ENCODE measurements at regions not wholly inside any gene's neighbourhood (a gene's known extent, or its start where the extent isn't known, plus 50 kb on each side); places are given as distances from the start of the nearest gene placed in this dataset.
"Not testable (repeated sequence)": the region's sequence is repeated elsewhere in the genome, so short reads cannot be mapped to it uniquely, and the experiment has no call there.

- intact Hi-C loops (cut with DNase I) = no loop called here
- no peak for DNase-seq (ENCODE audit: low spot score)
Measured at GRCh38 chr9:27792971-27793689, 219.8 kb upstream of the C9orf72 start.

DNA sequence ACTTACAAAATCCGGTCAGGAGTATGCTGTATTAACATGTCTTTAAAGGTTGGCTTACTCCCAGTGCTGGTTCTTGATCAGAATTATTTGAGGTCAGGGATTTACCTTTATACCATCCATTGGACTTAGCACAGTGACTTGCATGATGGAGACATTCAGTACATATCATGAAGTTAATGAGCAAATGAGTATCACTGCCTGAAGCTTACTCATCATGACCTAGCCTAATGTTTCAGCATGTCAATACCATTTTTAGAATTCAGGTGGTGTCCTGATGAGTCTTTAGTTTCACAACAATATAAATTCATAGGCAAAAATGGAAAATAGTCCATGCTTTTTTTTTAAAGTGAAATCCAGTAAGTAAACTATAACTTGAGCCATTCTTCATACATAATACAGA, 226.0 kb upstream of the C9orf72 start:
- DNase-seq (ENCODE audit: low spot score) = no peak
- intact Hi-C loops (cut with DNase I) = no loop called here

- intact Hi-C loops (cut with DNase I) = no loop called here
- DNase-seq (ENCODE audit: low spot score) = no peak
Measured at GRCh38 chr9:27800159-27800558, 226.9 kb upstream of the C9orf72 start.

- intact Hi-C loops (cut with DNase I) = no loop called here
- no peak for DNase-seq (ENCODE audit: low spot score)
Measured at GRCh38 chr9:27800692-27801370, 227.6 kb upstream of the C9orf72 start.

GRCh38 chr9:27801545-27801944, 228.3 kb upstream of the C9orf72 start:
- intact Hi-C loops (cut with DNase I) = no loop called here
- DNase-seq (ENCODE audit: low spot score) = no peak

DNA sequence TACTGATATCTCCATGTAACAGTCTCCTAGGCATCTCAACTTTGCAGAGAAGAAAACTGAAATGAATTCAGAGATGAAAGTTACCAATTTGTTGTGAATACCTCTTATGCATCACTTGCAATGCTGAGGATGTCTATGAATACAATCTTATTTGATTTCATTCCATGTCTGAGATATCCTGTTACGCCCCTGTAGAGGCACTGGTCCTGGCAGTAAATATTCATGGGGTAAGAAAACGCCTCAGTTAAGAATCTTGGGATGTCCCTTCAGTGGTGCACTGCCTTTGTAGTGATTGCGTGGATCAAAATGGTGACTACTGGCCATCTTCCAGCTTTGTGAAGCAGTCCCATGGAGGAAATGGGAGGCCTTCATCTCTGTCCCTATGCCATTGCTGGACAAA, 229.1 kb upstream of the C9orf72 start:
- no peak for DNase-seq (ENCODE audit: low spot score)
- intact Hi-C loops (cut with DNase I) = no loop called here

- intact Hi-C loops (cut with DNase I) = no loop called here
- DNase-seq (ENCODE audit: low spot score) = no peak
Measured at GRCh38 chr9:27808864-27809263, 235.6 kb upstream of the C9orf72 start.

- DNase-seq (ENCODE audit: low spot score) = no peak
- intact Hi-C loops (cut with DNase I) = no loop called here
Measured at GRCh38 chr9:27817747-27818146, 244.5 kb upstream of the C9orf72 start.

DNA sequence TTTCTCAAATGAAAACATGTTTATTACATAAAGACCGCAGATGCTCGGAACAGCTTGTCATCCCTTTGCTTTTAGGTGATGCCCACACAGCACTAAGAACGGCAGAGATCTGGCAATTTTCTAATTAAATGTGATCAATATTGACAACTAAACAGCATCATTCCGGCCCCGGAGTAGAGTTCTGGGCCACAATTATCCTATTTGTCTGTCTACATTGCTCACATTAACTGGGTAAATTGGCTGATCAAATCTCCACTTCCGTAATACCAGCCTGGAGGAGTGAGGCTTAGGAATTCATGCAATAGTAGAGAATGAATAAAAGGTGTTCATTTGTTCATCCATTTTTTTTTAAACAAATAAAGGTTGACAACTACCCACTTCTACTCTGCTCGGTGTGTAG, 245.1 kb upstream of the C9orf72 start:
- intact Hi-C loops (cut with DNase I) = no loop called here
- no peak for DNase-seq (ENCODE audit: low spot score)

GRCh38 chr9:27828908-27829307, 255.6 kb upstream of the C9orf72 start:
- DNase-seq (ENCODE audit: low spot score) = no peak
- intact Hi-C loops (cut with DNase I) = loop anchor here in 1 of 2 donors (10.0 kb wide), 1 partner anchor 1886 kb away; no protein-coding TSS in a partner anchor

DNA sequence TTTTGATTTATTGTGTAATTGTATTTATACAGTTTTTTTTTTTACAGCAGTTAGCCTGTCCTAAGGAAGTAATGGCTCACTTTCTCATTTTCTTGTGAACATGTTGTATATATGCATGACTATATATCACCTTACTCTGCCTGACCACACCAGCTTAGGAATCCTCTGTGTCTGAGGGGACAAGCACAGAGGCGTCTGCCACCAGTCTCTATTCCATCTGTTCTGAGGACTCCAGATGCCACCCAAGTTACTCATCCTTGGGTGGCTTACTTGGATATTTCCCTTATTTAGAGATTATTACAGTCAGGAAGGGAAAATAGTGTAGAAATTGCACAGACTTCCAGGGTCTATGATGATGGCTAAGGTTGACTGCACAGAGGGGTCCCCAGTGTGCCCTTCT, 256.3 kb upstream of the C9orf72 start:
- no peak for DNase-seq (ENCODE audit: low spot score)
- intact Hi-C loops (cut with DNase I) = loop anchor here in 1 of 2 donors (10.0 kb wide), 1 partner anchor 1885 kb away; no protein-coding TSS in a partner anchor

DNA sequence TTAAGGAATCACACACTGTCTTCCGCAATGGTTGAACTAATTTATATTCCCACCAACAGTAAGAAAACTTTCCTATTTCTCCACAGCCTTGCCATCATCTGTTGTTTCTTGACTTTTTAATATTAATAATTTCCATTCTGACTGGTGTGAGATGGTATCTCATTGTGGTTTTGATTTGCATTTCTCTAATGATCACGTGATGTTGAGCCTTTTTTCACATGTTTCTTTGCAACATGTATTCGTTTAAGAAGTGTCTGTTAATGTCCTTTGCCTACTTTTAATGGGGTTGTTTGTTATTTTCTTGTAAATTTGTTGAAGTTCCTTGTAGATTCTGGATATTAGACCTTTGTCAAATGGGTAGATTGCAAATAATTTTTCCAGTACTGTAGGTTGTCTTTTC, 258.8 kb upstream of the C9orf72 start:
- intact Hi-C loops (cut with DNase I); DNase-seq (ENCODE audit: low spot score): not testable (repeated sequence)

GRCh38 chr9:27835286-27835685, 262.0 kb upstream of the C9orf72 start:
- intact Hi-C loops (cut with DNase I) = loop anchor here in 1 of 2 donors (1.0 kb wide), 1 partner anchor 16 kb away; no protein-coding TSS in a partner anchor
- no peak for DNase-seq (ENCODE audit: low spot score)

DNA sequence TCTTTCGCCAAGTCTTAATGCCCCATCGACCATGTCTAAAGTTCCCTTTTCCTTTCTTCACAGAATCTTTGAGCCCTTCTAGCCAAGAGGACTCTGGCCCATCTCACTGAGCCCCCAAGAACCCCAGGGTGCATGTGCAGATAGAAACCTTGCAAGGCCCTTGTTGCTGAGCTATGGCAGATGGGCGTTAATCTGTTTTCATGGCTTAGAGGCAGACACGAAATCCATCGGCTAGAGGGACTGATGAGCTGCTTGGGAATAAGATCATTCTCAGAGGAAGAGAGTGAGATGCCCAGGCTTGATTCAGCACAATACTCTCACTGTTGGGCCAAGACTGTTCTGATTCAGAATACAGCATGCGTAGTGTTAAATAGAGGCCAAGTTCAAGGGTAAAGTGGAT, 262.5 kb upstream of the C9orf72 start:
- no peak for DNase-seq (ENCODE audit: low spot score)
- intact Hi-C loops (cut with DNase I) = loop anchor here in 1 of 2 donors (1.0 kb wide), 1 partner anchor 16 kb away; no protein-coding TSS in a partner anchor

- intact Hi-C loops (cut with DNase I) = no loop called here
- DNase-seq (ENCODE audit: low spot score) = no peak
Measured at GRCh38 chr9:27836661-27837401, 263.6 kb upstream of the C9orf72 start.

- DNase-seq (ENCODE audit: low spot score) = no peak
- intact Hi-C loops (cut with DNase I) = no loop called here
Measured at GRCh38 chr9:27838876-27839275, 265.6 kb upstream of the C9orf72 start.

DNA sequence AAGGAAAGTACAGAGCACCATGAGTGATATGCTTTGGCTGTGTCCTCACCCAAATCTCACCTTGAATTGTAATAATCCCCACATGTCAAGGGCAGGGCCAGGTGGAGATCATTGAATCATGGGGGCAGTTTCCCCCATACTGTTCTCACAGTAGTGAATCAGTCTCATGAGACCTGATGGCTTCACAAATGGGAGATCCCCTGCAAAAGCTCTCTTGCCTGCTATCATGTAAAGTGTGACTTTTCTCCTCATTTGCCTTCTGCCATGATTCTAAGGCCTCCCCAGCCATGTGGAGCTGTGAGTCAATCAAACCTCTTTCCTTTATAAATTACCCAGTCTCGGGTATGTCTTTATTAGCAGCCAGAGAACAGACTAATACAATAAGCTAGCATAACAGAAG, 266.5 kb upstream of the C9orf72 start:
- DNase-seq (ENCODE audit: low spot score); intact Hi-C loops (cut with DNase I): not testable (repeated sequence)

DNA sequence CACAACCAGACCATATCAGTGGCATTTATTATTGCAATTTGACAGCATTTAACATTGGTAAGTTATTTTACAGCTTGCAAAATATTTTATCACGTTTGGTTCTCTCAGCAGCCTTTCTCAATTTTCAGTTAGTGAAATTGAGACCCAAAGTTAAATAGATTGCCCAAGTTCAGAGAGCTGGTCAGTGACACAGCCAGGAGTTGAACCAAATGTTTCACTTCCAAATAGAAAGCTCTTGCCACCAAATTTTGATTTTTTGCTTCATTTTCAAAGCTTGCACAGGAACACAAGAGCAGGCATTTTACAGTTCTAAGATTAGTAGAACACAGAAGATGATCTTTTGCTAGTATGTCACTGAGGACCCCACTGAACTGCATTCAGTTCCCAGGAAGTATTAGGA, 271.5 kb upstream of the C9orf72 start:
- no peak for DNase-seq (ENCODE audit: low spot score)
- intact Hi-C loops (cut with DNase I) = no loop called here

GRCh38 chr9:27847380-27847779, 274.1 kb upstream of the C9orf72 start:
- intact Hi-C loops (cut with DNase I) = no loop called here
- DNase-seq (ENCODE audit: low spot score) = no peak

DNA sequence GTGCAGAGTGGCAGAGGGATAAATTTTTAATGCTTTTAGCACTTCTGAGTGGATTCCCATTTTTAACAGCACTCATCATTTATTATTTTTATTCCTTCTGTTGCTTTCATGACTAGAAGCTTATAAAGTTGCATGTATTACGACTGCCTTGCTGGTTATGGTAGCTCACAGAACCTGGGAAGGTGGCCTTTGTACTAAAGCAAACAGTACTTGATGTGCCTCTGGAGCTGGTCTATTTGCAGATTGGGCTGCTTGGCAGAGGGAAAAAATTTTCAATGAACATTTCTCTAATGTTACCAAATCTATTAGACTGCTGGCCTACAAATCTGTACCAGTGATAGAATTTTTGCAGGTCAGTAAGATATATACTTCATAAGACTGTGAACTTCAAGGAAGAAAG, 274.5 kb upstream of the C9orf72 start:
- no peak for DNase-seq (ENCODE audit: low spot score)
- intact Hi-C loops (cut with DNase I) = no loop called here

Measured in posterior vena cava (tissue), 2 donors.